Panc1 (cell line): ENCODE measurements at regions not wholly inside any gene's neighbourhood (a gene's known extent, or its start where the extent isn't known, plus 50 kb on each side); places are given as distances from the start of the nearest gene placed in this dataset.

Source experiments
- ATAC-seq: fragments of 200-7000 bp; cut with Tn5 transposase; 2 replicates; pipeline ENCODE4 v1.9.1; 2020; ENCODE audit warnings: mild to moderate bottlenecking, moderate library complexity
- BruUV-seq: library from RNA; stranded (reverse); fragments of 400-500 nt; replicated peaks from 2 replicates; lab custom pipeline; 2021; lab: Mats Ljungman, UMichigan
- CTCF ChIA-PET: fragments of 300-600 bp; sonication (Branson Sonifier 250); formaldehyde crosslinking; loops from one replicate; lab custom pipeline; 2022; ENCODE audit warnings: antibody characterized with exemption; lab: Charles Lee
- POLR2A ChIA-PET: fragments of 300-600 bp; sonication (Branson Sonifier 250); formaldehyde crosslinking; loops from one replicate; lab custom pipeline; 2022; ENCODE audit warnings: antibody characterized with exemption; lab: Charles Lee
- DNase-seq: peaks from one replicate; pipeline ENCODE4 v3.0.0-alpha.2; 2010; ENCODE audit warnings: low read depth, low spot score
- H3K27ac ChIP-seq: 2 replicates; pipeline ENCODE4 v1.5.1; 2011; ENCODE audit warnings: mild to moderate bottlenecking, low read length, inconsistent platforms
- H3K27me3 ChIP-seq: fragments of 200-500 bp; sonication (Bioruptor generic); 2 replicates; pipeline ENCODE4 v1.6.0; 2014; ENCODE audit warnings: low read length, inconsistent platforms; ENCODE audit not compliant: control insufficient read depth, insufficient read depth
- H3K36me3 ChIP-seq: fragments of 200-500 bp; sonication (Bioruptor generic); 2 replicates; pipeline ENCODE4 v1.5.1; 2014; ENCODE audit warnings: inconsistent platforms, mild to moderate bottlenecking, low read length, moderate library complexity; ENCODE audit not compliant: control insufficient read depth, insufficient read depth
- H3K4me1 ChIP-seq: 2 replicates; pipeline ENCODE4 v1.5.1; 2011; ENCODE audit warnings: inconsistent platforms, mild to moderate bottlenecking, low read length, moderate library complexity; ENCODE audit not compliant: control insufficient read depth, insufficient read depth
- H3K4me3 ChIP-seq, 2 experiments: 2 replicates each; pipeline ENCODE4 v1.5.1; 2011 to 2012; ENCODE audit warnings: low read depth in 2 of 2, low read length in 2 of 2, mild to moderate bottlenecking in 2 of 2, inconsistent platforms in 1 of 2, moderate library complexity in 1 of 2
- H3K9me3 ChIP-seq: fragments of 200-500 bp; sonication (Bioruptor generic); 2 replicates; pipeline ENCODE4 v1.5.1; 2014; ENCODE audit warnings: low read depth, mild to moderate bottlenecking, inconsistent platforms, low read length, moderate library complexity; ENCODE audit not compliant: control insufficient read depth, insufficient read depth
- CTCF ChIP-seq: fragments of 450-650 bp; IDR thresholded peaks from 2 replicates; pipeline ENCODE4 v1.5.1; 2017; ENCODE audit warnings: mild to moderate bottlenecking
- POLR2AphosphoS5 ChIP-seq: IDR thresholded peaks from 2 replicates; pipeline ENCODE4 v1.6.1; 2012; ENCODE audit warnings: mild to moderate bottlenecking, low read depth, low read length, moderate library complexity
- REST ChIP-seq, 2 experiments: IDR thresholded peaks; 2 replicates each; pipeline ENCODE4 v1.6.1; 2011 to 2012; ENCODE audit warnings: low read depth in 2 of 2, control low read depth in 1 of 2, low read length in 1 of 2, mild to moderate bottlenecking in 1 of 2, moderate library complexity in 1 of 2; ENCODE audit not compliant: insufficient read depth in 1 of 2
- SIN3A ChIP-seq: IDR thresholded peaks from 2 replicates; pipeline ENCODE4 v1.6.1; 2012; ENCODE audit warnings: low read depth, mild to moderate bottlenecking, low read length, moderate library complexity, borderline replicate concordance; ENCODE audit not compliant: insufficient read depth
- TCF7L2 ChIP-seq: IDR thresholded peaks from 2 replicates; pipeline ENCODE4 v1.6.1; 2011; ENCODE audit warnings: mild to moderate bottlenecking, low read depth, low read length, inconsistent platforms
- in situ Hi-C: cut with HindIII; loops from 2 replicates; pipeline ENCODE4 v1.10.0; 2016; ENCODE audit warnings: low sequenced_read_pairs, low pct_unique_long_range_greater_than_20kb
- intact Hi-C: fragments of 100-400 bp; cut with micrococcal nuclease; formaldehyde crosslinking; loops from one replicate; pipeline ENCODE4 v1.10.0; 2022; ENCODE audit not compliant: unreplicated experiment

- ChIA-PET POLR2A (no interaction called here), CTCF (no interaction called here)
- Histone ChIP-seq H3K27me3 (no peaks in the 10 kb centered on the region), H3K27ac (no peak overlapping the region), H3K4me1 (no peaks in the 10 kb centered on the region), H3K9me3 (no peaks in the 10 kb centered on the region), H3K36me3 (no peaks in the 10 kb centered on the region), H3K4me3 (no peak overlapping the region)
- in situ Hi-C loops = no loop called here
- BruUV-seq = no TSS peak
- intact Hi-C loops = no loop called here
- ATAC-seq = no peak
- TF ChIP-seq SIN3A = no peak
- no peak for TF ChIP-seq REST (IDR thresholded peaks at IDR 0.05; ENCODE audit: insufficient read depth in 1 of 2, low read depth in 2 of 2, low read length in 1 of 2)
- no peak for TF ChIP-seq POLR2AphosphoS5
- TF ChIP-seq TCF7L2 = no peak
- no peak for TF ChIP-seq CTCF
- no peak for DNase-seq
Measured at GRCh38 chr10:20641605-20642004, 255.5 kb downstream of the NEBL start.

GRCh38 chr10:20635570-20635969 lies 261.5 kb downstream of the NEBL start:
- ChIA-PET CTCF (no interaction called here), POLR2A (no interaction called here)
- no peak for TF ChIP-seq TCF7L2
- no peak for TF ChIP-seq CTCF
- TF ChIP-seq REST (IDR thresholded peaks at IDR 0.05; ENCODE audit: insufficient read depth in 1 of 2, low read depth in 2 of 2, low read length in 1 of 2) = no peak
- no peak for TF ChIP-seq POLR2AphosphoS5
- no peak for TF ChIP-seq SIN3A
- in situ Hi-C loops = no loop called here
- Histone ChIP-seq H3K36me3 (no peaks in the 10 kb centered on the region), H3K27me3 (no peaks in the 10 kb centered on the region), H3K27ac (no peak overlapping the region), H3K9me3 (no peaks in the 10 kb centered on the region), H3K4me3 (no peak overlapping the region), H3K4me1 (no peaks in the 10 kb centered on the region)
- DNase-seq = no peak
- BruUV-seq = no TSS peak
- no peak for ATAC-seq
- intact Hi-C loops = no loop called here
